ENCODE measurements at regions not wholly inside any gene's neighbourhood (a gene's known extent, or its start where the extent isn't known, plus 50 kb on each side); places are given as distances from the start of the nearest gene placed in this dataset.

DNA sequence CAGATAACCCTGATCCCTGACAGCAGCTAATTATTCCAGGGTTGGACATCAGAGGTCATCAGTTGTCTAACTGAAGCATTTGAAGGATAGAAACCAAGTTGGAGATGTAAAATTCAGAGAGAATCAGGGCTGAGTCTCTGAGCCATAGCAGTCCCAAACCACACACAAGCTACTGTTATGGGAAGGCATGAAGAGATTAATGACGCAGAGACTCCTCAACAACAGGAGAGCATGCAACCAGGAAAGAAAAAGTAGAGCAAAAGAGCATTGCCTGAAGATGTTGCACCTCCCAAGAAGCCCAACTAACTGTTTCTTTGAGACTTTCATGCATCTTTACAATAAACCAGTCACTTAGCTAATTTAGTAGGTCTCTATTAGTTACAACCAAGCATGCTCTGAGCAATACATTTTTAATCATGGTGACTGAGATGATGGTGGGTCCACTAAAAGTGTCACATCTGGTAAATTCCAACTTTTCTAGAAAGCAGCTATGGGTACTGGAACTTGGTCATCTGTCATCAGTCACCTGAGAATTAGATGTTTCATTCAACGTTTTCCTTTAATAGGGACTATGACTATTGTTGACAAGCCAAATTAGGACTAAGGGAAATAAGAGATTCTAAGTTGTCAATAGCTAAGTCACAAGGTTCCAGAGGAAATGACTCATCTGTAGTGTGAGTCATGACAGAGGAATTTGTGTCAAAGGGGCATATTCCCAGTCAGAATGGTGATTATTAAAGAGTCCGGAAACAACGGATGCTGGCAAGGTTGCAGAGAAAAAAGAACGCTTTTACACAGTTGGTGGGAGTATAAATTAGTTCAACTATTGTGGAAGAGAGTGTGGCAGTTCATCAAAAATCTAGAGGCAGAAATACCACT lies 239.8 kb downstream of the CHD9NB start:
- H3K9me3 ChIP-seq (replicated peaks in 1 of 3) = no peaks in the 10 kb centered on the region
- H3K36me3 ChIP-seq (replicated peaks in 1 of 2) = no peaks in the 10 kb centered on the region
- H3K4me1 ChIP-seq (replicated peaks in 1 of 2) = no peaks in the 10 kb centered on the region
- no peak overlapping the region for H3K27ac ChIP-seq
- DNase-seq = no peak
- no peak for TF ChIP-seq POLR2A (IDR thresholded peaks at IDR 0.05)
- TF ChIP-seq, protein P1, sequence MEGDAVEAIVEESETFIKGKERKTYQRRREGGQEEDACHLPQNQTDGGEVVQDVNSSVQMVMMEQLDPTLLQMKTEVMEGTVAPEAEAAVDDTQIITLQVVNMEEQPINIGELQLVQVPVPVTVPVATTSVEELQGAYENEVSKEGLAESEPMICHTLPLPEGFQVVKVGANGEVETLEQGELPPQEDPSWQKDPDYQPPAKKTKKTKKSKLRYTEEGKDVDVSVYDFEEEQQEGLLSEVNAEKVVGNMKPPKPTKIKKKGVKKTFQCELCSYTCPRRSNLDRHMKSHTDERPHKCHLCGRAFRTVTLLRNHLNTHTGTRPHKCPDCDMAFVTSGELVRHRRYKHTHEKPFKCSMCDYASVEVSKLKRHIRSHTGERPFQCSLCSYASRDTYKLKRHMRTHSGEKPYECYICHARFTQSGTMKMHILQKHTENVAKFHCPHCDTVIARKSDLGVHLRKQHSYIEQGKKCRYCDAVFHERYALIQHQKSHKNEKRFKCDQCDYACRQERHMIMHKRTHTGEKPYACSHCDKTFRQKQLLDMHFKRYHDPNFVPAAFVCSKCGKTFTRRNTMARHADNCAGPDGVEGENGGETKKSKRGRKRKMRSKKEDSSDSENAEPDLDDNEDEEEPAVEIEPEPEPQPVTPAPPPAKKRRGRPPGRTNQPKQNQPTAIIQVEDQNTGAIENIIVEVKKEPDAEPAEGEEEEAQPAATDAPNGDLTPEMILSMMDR (IDR thresholded peaks at IDR 0.05) = no peak
- H3K27me3 ChIP-seq = no peaks in the 10 kb centered on the region
- intact Hi-C loops (cut with DNase I) = no loop called here
- WGBS, 4 donors = 51 to 59% (median 54%) methylated on average over 5 of the region's 5 CpGs
- no peak overlapping the region for H3K4me3 ChIP-seq

DNA sequence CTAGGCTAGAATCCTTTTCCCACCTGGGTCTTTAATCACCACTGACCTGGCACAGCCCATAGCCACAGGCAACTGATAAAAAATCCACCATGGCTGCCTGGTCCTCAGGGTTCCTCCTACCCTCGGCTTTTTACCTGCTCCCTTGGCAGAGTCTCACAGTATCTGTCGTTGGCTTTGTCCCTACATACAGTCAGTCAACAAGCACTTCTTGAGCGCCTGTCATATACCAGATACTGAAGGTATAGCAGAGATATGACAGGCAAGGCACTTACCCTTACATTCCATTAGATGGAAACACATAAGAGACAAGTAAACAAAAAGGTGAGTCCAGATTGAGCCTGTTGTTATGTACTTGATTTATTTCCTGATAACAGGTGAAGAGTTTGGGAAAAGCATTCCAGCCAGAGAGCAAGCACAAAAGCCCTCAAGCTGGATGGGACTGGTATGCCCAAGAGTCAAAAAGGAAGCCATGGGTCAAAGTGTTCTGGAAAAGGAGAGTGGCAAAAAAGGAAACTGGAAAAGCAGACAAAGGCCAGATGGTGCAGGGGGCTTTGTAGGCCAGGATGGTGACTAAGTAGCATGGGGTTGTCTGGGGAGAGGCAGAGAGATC lies 247.0 kb downstream of the CHD9NB start:
- no peaks in the 10 kb centered on the region for H3K4me1 ChIP-seq (replicated peaks in 1 of 2)
- intact Hi-C loops (cut with DNase I) = no loop called here
- 70 to 78% (median 76%) methylated on average over 3 of the region's 3 CpGs for WGBS, 4 donors
- DNase-seq = no peak
- TF ChIP-seq, protein P1 (IDR thresholded peaks at IDR 0.05) = no peak
- no peak for TF ChIP-seq POLR2A (IDR thresholded peaks at IDR 0.05)
- H3K36me3 ChIP-seq (replicated peaks in 1 of 2) = no peaks in the 10 kb centered on the region
- no peak overlapping the region for H3K4me3 ChIP-seq
- no peak overlapping the region for H3K27ac ChIP-seq
- no peaks in the 10 kb centered on the region for H3K9me3 ChIP-seq (replicated peaks in 1 of 3)
- H3K27me3 ChIP-seq = no peaks in the 10 kb centered on the region

DNA sequence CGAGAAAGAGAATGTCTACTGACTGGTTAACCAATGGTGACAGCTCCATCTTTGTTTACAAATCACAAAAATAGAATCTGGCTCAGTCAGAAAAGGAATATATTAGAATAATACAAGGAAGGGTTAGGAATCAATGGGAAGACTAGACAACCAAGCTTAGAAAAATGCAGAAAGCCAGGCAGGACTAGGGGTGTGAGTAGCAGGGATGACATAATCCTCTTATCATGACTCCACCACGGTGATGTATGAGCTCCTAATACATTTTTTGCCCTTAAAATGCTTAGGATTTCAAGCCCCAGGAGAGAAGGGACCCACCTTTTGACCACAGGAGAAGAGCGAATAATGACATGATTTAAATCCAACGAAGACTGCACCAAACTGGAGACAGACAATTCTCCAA lies 252.3 kb downstream of the CHD9NB start:
- TF ChIP-seq POLR2A (IDR thresholded peaks at IDR 0.05) = no peak
- TF ChIP-seq, protein P1 (IDR thresholded peaks at IDR 0.05) = no peak
- Histone ChIP-seq H3K27me3 (no peaks in the 10 kb centered on the region), H3K36me3 (replicated peaks in 1 of 2) (no peaks in the 10 kb centered on the region), H3K9me3 (replicated peaks in 1 of 3) (no peaks in the 10 kb centered on the region), H3K4me1 (replicated peaks in 1 of 2) (no peaks in the 10 kb centered on the region), H3K4me3 (no peak overlapping the region), H3K27ac (no peak overlapping the region)
- intact Hi-C loops (cut with DNase I) = no loop called here
- no peak for DNase-seq
- 59 to 74% (median 61%) methylated on average over 4 of the region's 4 CpGs for WGBS, 4 donors

DNA sequence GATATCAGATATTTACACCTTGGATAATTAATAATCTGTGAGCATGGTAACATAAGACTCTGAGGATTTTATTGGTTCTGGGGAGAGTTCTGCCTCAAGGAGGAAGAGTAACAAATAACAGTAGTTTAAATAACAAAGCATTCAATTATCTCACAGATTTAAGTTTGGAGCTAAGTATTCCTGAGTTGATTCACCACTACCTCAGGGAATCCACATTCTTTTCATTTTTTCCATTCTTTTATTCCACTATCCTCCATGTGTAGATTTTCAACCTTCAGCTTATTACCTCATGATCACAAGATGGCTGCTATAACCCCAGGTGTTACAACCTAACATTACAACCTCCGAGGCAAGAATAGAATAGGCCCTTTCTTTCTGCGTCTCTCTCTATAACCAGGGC lies 252.2 kb upstream of the TOX3 start:
- intact Hi-C loops (cut with DNase I) = no loop called here

More for the DNA sequence above, 252.2 kb upstream of the TOX3 start:
- 67 to 89% (median 72%) methylated on average over 2 of the region's 2 CpGs for WGBS, 4 donors
- Histone ChIP-seq H3K36me3 (replicated peaks in 1 of 2) (no peaks in the 10 kb centered on the region), H3K4me3 (no peak overlapping the region), H3K4me1 (replicated peaks in 1 of 2) (no peaks in the 10 kb centered on the region), H3K27me3 (no peaks in the 10 kb centered on the region), H3K27ac (no peak overlapping the region), H3K9me3 (replicated peaks in 1 of 3) (no peaks in the 10 kb centered on the region)
- TF ChIP-seq POLR2A (IDR thresholded peaks at IDR 0.05) = no peak
- TF ChIP-seq, protein P1 (IDR thresholded peaks at IDR 0.05) = no peak
- DNase-seq = no peak
